ENCODE measurements at regions not wholly inside any gene's neighbourhood (a gene's known extent, or its start where the extent isn't known, plus 50 kb on each side); places are given as distances from the start of the nearest gene placed in this dataset.
"Not testable (repeated sequence)": the region's sequence is repeated elsewhere in the genome, so short reads cannot be mapped to it uniquely, and the experiment has no call there.

GRCh38 chr4:74544655-74545361 is 99.9 kb downstream of the AREG start:
- no peak for DNase-seq

- no peak for DNase-seq
These were observed 100.5 kb downstream of the AREG start for GRCh38 chr4:74545448-74545847.

GRCh38 chr4:74546057-74546456 is 101.1 kb downstream of the AREG start:
- DNase-seq = no peak

GRCh38 chr4:74547042-74547441 is 102.1 kb downstream of the AREG start:
- no peak for DNase-seq

GRCh38 chr4:74548561-74548960 is 103.6 kb downstream of the AREG start:
- no peak for DNase-seq

- DNase-seq = no peak
These were observed 105.0 kb downstream of the AREG start for GRCh38 chr4:74549936-74550335.

GRCh38 chr4:74555231-74555630 is 110.3 kb downstream of the AREG start:
- DNase-seq = no peak

GRCh38 chr4:74555843-74556242 is 110.9 kb downstream of the AREG start:
- DNase-seq = no peak

- DNase-seq = no peak
These were observed 114.9 kb downstream of the AREG start for GRCh38 chr4:74559853-74560252.

- no peak for DNase-seq
These were observed 123.0 kb downstream of the AREG start for GRCh38 chr4:74567981-74568380.

GRCh38 chr4:74570095-74570494 is 125.2 kb downstream of the AREG start:
- no peak for DNase-seq

GRCh38 chr4:74578329-74578728 is 133.4 kb downstream of the AREG start:
- no peak for DNase-seq

- DNase-seq = not testable (repeated sequence)
These were observed 133.9 kb downstream of the AREG start for GRCh38 chr4:74578865-74579264.

- DNase-seq = no peak
These were observed 138.3 kb downstream of the AREG start for GRCh38 chr4:74583089-74583700.

GRCh38 chr4:74583757-74584156 is 138.8 kb downstream of the AREG start:
- DNase-seq = no peak

- no peak for DNase-seq
These were observed 143.4 kb downstream of the AREG start for GRCh38 chr4:74588350-74588749.

- no peak for DNase-seq
These were observed 145.5 kb downstream of the AREG start for GRCh38 chr4:74590476-74590875.

GRCh38 chr4:74598611-74599325 is 153.8 kb downstream of the AREG start:
- no peak for DNase-seq

GRCh38 chr4:74603186-74603585 is 158.2 kb downstream of the AREG start:
- no peak for DNase-seq

- DNase-seq = no peak
These were observed 163.4 kb downstream of the AREG start for GRCh38 chr4:74608151-74608949.

- no peak for DNase-seq
These were observed 165.6 kb downstream of the AREG start for GRCh38 chr4:74610491-74610890.

GRCh38 chr4:74612837-74613236 is 167.9 kb downstream of the AREG start:
- DNase-seq = no peak

GRCh38 chr4:74613266-74613665 is 168.3 kb downstream of the AREG start:
- no peak for DNase-seq

All from T-helper 2 cell (primary cell).